GM08714 (cell line): ENCODE measurements at regions not wholly inside any gene's neighbourhood (a gene's known extent, or its start where the extent isn't known, plus 50 kb on each side); places are given as distances from the start of the nearest gene placed in this dataset.

Experiments
- H3K4me3 ChIP-seq: fragments of 200-500 bp; sonication (Bioruptor generic); 2 replicates; pipeline ENCODE4 v1.5.1; 2014; ENCODE audit warnings: mild to moderate bottlenecking, low read length, inconsistent platforms
- ZNF274 ChIP-seq: IDR thresholded peaks from 2 replicates; pipeline ENCODE4 v1.6.1; 2012; ENCODE audit warnings: mild to moderate bottlenecking, low read depth, low read length

DNA sequence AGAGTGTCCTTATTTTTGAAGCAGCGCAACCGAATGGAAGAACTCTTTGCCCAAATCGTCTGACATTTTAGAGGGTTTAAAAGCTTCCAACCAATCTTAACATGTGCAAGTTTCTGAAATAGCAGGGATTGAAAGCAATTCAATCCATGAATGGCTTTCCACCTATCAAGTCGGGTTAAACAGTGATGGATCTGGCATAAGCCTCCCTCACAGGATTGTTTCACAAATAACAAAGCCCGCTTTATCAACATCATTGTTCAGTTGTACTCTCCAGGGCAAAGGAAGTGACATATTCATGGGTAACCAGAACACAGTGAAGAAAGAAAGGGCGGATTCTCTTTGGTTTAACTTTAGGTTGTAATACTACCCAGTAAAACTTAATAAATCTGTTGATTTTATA lies 497.3 kb downstream of the MTRR start:
- H3K4me3 ChIP-seq = no peak overlapping the region
- no peak for TF ChIP-seq ZNF274

DNA sequence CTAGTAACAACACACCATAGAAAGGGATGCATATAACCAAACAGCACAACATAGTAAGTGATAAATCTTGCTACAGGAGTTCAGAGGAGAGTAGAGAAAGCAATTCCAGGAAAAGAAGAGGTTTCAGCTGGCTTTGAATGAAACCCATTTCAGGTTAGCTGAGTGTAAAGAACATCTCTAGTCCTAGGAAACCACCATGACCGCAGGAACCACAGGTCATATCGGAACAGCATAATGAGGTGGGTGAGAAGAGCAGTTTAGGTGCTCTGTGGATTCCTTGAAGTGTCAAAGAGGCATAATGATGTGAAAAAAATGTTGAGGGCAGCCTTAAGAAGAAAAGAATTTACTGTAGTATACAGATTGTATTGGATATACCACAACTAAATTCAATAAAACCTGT lies 507.5 kb downstream of the MTRR start:
- H3K4me3 ChIP-seq = no peak overlapping the region
- TF ChIP-seq ZNF274 = no peak

DNA sequence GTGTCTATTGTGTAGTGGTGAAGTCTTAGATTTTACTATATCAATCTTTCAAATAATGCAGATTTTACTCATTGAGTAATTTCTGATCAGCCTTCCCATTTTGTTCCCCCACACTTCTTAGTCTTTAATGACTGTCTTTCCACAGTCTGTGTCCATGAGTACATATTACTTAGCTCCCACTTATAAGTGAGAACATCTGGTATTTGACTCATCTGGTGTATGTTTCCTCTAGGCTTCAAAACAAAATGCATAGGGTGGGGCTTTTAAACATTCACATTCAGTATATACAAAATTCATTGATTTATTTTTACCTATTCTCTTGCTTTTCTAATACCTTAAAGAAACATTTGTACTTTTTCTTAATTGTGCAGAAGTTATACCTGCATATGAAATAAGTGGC lies 513.0 kb downstream of the MTRR start:
- H3K4me3 ChIP-seq = no peak overlapping the region
- no peak for TF ChIP-seq ZNF274

DNA sequence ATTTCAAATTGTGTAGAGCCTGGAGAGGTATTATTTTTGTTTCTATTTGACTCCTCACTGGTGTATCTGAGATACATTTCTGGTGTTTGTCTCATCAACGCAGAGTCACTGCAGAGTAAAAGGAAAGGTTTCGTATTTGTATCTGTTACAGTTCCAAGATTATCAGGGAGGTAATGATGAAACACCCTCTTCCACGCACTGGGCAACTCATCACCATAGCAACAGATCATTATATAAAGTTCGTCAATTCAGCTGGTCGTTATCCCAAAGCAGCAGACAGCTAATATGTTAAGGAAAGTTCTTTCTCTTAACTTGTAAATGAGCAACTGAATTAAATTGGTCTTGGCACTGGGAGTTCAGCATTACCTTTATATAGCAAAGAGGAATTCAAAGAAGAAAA lies 513.5 kb downstream of the MTRR start:
- no peak for TF ChIP-seq ZNF274
- no peak overlapping the region for H3K4me3 ChIP-seq

DNA sequence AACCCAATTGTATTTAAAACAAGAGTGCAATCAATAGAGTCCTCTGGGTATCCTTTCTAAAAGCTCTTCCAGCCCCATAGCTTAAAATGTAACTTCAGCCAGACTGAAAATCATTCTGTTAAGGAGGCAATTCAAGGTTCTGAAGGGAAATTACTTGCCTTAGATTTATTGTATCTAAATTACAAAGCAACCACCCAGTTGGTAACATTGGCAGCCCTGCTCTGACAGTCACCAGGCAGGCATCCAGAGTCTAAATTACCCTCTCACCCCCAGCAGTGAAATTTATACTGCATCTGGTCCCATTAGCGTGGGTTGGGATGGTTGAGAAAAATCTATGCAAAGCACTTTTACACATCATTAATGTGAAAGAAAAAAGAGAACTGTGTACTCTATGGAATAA lies 514.7 kb downstream of the MTRR start:
- no peak for TF ChIP-seq ZNF274
- no peak overlapping the region for H3K4me3 ChIP-seq

DNA sequence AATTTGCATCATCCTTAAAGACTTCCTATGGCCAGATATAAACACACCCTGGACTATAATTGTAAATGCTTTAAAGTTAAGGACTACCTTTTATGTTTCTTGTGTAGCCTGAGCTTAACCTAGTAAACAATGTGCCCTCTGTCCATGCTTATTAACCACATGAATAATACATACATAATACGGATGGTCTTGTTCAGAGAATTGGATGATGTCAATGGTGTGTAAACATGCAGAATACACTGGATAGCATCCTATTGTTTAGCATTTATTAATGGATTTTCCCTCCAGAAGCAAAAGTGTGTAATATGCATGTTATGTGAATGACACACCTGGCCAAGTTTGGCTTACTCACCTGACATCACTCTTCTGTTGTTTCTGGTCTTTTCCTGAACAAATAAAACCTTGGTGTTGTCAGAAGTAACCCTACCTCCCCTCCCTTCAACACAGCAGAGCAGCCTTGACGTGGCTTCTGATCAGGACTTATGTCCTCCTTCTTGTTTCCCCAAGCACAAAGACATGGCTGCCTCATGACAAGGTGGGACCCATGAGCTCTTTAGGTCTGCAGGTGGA lies 517.9 kb downstream of the MTRR start:
- no peak overlapping the region for H3K4me3 ChIP-seq
- TF ChIP-seq ZNF274 = no peak

DNA sequence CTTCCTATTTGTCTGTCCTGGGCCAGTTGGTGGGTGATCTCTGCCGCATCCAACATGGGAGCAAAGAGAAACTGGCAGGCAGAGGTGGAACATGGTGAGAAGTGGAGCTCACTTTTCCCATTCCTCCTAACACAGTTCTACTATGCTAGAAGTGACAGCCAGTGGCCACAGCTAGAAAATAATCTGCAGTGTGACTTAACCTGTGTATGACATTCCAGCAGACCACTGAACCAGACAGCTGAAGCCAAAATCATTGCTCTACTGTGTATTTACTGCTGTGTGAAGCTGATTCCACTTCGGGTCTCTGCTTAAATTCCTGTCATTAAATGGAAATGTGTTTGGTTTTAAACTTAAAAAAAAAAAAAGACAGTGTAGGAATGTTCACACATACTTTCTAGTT lies 523.0 kb downstream of the MTRR start:
- no peak overlapping the region for H3K4me3 ChIP-seq
- no peak for TF ChIP-seq ZNF274

DNA sequence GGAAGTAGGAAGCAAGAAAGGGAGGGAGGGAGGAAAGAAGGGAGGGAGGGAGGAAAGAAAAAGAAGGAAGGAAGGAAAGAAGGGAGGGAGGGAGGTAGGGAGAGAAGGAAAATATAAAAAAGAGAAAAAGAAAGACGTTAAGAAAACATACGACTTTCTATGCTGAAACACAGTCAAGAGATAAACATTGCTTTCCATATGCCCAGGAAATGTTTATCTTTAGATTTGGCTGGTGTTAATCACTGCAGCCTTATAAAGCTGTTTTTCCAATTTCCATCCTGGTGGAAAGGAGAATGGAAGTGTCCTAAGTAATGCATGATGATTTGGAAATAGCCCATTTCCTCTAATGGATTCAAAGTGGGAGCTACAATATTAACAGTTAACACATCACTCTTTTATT lies 524.3 kb downstream of the MTRR start:
- no peak overlapping the region for H3K4me3 ChIP-seq
- no peak for TF ChIP-seq ZNF274

DNA sequence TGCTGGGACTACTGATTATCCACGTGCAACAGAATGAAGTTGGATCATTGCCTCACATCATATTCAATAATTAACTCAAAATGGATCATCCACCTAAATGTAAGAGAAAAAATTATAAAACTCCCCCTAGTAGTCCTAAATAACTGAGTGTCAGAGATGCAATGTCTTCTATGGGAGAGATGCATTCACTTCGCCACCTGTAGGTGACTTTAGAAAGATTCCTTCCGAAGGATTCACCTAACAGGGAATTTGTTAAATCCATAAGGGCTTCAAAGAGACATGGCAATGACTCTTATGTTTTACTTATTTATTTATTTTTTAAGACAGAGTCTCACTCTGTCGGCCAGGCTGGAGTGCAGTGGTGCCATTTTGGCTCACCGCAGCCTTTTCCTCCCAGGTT lies 526.0 kb downstream of the MTRR start:
- H3K4me3 ChIP-seq = no peak overlapping the region
- TF ChIP-seq ZNF274 = no peak

DNA sequence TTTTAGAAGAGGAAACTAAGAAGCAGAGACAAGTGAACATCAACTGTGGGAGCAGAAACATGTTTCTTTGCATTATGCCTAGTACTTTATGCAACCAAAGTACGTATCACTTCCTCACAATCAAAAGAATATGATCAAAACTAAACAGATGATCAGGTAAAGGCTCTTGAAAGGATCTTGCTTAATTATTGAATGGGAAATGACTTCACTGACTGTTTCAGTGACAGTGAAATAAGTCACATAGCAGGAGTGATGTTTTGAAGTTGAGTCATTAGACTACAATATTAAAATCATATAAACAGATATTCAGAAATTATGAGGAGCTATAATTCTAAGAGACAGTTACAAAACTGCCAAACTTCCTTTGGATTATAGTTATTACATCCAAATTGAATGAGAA lies 527.3 kb downstream of the MTRR start:
- no peak overlapping the region for H3K4me3 ChIP-seq
- TF ChIP-seq ZNF274 = no peak

DNA sequence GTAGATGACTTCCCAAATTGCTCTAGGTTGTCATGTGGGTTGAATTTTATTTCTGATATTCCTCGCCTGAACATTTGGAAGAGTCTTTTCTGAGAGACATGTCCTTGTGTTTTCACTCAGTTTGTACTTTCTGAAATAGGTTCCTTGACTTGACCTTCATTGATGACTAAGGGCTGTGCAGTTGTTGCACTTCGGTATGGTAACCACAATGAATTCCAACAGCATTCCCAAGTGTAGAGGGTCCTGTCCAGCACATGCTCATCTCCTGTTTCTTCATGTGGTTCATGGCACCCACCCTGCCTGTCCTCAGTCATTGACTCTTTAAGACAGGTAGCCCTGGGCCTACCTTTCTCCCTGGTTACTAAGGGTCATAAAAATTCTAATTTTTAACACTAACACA lies 527.8 kb downstream of the MTRR start:
- no peak for TF ChIP-seq ZNF274
- H3K4me3 ChIP-seq = no peak overlapping the region

DNA sequence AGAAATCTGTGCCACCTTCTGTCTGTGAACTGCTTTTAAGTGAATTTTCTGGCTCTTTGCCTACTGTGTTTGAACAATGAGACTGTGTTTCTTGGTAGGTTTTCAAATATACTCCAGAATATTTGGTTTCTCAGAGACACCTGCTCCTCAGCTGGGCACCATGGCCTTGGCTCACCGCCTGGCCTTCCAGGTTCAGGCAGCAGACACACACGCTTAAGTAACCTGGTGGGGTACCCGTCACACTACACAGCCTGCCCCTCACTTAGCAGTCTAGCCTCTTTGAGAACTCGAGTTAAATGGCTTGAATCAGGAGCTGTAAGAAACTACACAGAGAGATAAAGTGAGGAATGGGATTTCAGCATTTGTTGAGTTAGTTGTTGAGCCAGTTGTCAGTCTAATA lies 530.5 kb downstream of the MTRR start:
- no peak for TF ChIP-seq ZNF274
- H3K4me3 ChIP-seq = no peak overlapping the region

DNA sequence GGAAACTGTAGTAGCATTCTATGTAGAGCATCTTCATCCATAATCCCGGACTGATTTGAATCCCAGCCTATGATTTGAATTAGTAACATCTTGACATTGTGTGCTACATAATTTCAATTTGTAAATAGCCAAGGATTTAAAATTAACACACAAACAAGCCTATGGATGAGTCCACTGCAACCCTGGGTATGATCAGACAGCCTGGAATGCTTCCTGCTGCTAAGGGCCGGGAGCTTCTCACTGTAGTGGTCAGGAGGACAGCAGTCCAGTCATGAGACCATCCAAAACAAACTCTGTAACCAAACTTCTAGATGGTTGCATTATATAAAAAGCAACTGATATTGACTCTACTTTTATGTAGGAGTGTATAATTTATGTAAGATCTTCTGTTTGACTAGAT lies 539.3 kb downstream of the MTRR start:
- TF ChIP-seq ZNF274 = no peak
- no peak overlapping the region for H3K4me3 ChIP-seq

DNA sequence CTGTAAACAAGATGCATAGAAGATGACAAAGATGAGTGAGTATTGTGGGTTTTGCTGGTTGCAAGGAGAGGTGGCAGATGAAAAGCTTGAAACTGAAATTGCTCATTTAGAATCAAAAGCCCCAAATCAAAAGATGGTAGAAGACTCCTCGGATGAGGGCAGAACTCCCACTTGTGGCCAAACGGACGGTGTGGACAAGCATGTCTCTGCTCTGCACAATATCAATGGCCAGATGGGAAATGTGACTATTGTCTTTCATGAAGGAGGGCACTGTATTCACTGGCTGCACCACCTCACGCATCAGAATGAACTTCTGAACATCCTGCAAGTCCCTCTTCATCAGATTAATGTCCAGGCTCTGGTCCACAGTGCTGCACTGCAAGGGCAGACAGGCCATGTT lies 541.7 kb downstream of the MTRR start:
- H3K4me3 ChIP-seq = no peak overlapping the region
- no peak for TF ChIP-seq ZNF274

DNA sequence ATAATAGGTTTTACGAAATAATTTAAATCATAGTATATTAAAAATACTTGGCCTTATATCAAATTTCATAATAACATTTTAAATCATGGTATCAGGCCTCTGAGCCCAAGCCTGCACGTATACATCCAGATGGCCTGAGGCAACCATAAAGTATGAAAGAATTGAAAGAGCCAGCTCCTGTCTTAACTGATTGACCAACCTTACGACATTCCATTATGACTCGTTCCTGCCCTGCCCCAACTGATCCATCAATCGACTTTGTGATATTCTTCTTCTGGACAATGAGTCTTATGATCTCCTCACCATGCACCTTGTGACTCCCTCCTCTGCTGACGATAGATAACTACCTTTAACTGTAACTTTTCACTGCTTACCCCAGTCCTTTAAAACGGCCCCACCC lies 545.0 kb downstream of the MTRR start:
- no peak overlapping the region for H3K4me3 ChIP-seq
- TF ChIP-seq ZNF274 = no peak

DNA sequence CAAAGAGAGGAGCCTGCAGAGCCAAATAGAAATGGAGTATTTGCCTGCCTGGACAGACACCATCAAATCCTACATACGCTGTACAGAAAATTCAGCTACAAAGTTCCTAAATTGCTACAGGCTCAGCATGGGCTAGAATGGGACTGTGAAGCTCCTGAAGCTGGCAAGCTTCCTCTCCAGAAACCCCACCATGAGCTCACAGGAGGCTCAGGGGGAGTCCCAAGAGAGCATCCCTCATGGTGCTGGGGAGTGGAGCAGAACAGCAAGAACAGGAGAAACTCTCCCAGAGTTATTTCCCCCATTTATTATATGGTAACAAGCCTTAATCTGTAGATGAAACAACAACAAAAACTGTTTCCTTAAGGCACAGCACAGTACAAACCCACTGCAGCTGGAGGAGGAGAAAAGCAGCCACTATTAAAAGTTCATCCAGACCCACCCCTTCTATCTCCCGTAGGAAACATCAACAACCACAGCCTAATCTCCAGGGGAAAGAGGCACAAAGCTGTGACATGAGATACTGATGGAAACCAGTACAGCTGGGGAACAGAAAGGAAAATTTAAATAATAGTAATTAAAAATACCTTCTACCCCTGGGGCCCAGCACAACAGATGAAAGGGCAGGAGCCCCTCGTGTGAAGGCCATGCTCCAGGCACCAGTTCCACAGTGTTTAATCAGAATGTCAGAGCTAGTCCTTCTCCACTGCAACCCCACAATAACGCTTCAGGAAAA lies 548.5 kb downstream of the MTRR start:
- no peak for TF ChIP-seq ZNF274
- no peak overlapping the region for H3K4me3 ChIP-seq

DNA sequence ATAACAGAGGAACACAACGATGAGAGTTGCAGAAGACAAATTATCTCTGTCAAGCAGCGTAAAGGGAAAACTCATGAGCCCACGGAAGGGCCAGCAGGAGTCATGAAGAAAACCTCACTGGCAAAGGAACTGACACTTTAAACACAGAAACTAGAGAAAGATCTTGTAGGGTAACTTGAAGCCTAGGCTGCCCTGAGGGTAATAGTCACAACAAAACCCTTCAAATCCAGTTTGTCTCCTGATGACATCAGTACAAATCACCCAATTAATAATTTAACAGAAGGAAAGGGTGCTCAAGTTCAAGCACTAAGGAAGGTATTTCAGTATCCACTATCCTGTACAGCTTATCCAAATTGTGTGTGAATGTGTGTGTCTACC lies 549.1 kb downstream of the MTRR start:
- TF ChIP-seq ZNF274 = no peak
- no peak overlapping the region for H3K4me3 ChIP-seq
